GM21717 (cell line): ENCODE measurements at regions not wholly inside any gene's neighbourhood (a gene's known extent, or its start where the extent isn't known, plus 50 kb on each side); places are given as distances from the start of the nearest gene placed in this dataset.

Experiments
- ATAC-seq: cut with Tn5 transposase; IDR thresholded peaks from one replicate; pipeline ENCODE4 v1.9.1; 2021; ENCODE audit warnings: mild to moderate bottlenecking, moderate library complexity; ENCODE audit not compliant: unreplicated experiment

DNA sequence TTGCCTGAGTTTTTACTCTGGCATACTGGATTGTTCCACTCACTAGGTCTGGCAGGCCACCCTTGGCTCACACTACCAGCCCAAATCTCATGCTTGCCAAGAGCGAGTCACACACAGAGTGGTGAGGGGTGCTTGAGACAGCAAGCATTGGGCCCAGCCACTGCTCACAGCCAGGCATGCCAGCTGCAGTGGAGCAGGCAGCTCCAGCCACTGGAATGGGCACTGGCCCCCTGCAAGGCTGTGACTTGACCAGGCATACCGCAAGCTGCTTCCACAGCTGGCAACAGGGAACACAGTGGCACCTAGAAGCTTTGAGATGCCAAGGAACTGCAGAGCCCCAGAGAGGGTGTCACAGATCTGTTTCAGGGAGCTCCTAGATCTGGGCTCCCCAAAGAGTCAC is 488.5 kb downstream of the LRFN5 start:
- no peak for ATAC-seq

DNA sequence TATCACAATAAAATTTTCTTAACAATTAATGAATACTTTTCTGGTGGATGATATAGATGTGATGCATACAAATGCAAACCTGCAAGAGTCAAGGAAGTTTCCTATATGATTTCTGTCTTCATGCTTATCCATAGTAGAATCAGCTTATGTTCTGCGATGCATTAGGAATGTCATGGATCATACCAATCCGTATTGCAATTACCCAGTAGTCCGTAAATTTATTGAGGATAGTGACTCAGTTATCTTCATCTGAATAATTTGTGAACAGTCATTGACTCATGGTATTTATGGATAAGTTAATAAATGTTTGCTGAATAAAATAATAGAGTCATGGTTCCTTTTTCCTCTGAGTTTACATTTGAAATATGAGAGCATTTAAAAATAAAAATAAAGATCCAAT is 483.4 kb downstream of the LRFN5 start:
- ATAC-seq = no peak

- no peak for ATAC-seq
These were observed 473.2 kb downstream of the LRFN5 start for GRCh38 chr14:42079911-42080310.

DNA sequence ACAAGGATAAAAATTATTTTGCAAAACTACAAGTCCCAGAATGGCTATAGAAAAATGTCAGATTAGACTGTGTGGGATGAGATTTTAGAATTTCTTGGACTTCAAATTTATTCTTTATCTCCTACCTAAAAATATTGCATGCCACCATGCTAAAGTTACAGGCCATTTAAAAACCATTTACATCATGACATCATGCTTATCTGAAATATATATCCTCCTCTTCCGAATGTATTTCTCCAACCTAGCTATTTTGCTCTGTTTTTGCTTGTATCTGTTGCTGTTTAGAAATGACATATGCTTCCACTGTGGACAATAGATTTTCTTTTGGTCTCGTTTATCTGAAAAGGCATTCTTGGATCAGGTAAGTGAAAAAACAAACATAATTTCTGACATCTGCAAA is 471.7 kb downstream of the LRFN5 start:
- ATAC-seq = no peak

- ATAC-seq = no peak
These were observed 463.4 kb downstream of the LRFN5 start for GRCh38 chr14:42070031-42070430.

DNA sequence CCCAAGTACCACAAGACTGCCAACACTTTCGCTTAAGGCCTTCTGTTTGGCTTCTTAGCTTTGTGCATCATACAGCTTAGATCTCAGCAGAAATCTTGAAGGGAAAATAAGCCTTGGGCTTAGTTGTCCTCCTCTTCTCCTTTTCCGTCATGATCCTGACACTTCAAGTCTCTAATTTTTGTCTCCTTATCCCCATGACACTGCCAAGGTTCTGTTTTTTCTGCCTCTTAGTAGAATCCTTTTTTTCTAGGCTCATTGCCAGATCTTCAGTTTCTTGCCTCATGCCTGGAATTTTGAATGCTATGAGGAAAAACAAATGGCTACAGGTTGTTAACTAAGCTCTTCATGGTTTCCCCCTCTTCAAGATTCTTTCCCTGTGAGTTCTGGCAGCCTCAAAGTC is 450.4 kb downstream of the LRFN5 start:
- no peak for ATAC-seq

DNA sequence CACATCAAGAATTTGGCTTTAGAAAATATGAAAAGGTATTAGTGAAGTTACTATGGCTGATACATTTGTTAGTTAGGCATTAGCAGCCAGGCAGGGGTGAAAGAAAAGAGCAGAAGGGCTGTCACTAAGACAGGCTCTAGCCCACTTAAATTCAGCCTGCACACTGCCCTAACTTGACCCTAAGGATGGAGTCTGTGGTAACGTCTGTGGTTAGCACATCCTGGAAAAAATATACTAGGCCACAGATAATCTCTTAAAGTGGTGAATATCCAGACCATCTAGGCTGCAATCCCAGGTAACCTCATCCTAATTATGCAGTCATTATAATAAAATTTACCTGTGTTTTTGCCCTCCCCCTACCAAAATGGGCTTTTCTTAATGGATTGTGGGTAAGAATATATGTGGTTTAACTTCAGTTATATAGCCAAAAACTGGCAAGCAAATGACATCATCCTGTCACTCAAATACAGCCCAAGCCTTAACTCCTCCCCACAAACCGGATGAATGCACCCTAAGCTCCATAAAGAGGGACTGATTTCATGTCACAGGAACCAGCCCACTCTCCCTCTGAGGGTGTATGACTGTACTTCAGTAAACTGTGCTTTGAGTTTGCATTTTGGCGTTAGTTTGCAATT is 440.9 kb downstream of the LRFN5 start:
- ATAC-seq = no peak

DNA sequence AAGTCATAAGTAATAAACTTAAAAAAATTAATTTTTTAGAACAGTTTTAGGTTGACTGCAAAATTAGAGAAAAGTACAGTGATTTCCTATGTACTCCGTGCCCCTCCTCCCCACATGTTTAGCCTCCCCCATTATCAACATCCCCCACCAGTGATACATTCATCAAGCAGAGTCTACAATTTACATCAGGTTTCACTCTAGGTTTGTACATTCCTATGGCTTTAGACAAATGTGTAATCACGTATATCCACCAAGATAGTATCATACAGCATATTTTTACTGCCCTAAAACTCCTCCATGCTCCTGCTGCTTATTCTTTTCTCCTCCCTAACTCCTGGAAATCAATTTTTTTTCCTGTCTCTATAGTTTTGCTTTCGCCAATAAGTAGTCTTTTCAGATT is 438.7 kb downstream of the LRFN5 start:
- ATAC-seq = no peak

GRCh38 chr14:42028607-42029006 is 421.9 kb downstream of the LRFN5 start:
- ATAC-seq = no peak

DNA sequence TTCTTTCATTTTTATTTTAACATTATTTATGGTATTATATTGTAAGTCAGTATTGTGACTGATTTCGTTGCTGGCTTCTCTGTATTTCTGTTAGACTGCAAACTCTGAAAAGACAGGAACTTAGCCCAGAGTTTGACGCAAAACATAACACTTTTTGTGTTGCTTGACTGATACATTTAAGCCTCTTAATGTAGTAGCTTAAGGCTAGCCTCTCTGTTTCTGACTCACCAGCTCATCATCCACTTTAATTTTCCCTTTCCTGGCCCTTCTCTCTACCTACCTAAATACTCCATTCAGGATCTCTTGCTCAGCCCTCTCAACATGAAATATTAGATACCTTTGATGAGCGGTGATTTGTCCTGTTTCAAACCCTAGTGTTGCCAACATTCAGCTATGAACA is 420.6 kb downstream of the LRFN5 start:
- ATAC-seq = no peak

DNA sequence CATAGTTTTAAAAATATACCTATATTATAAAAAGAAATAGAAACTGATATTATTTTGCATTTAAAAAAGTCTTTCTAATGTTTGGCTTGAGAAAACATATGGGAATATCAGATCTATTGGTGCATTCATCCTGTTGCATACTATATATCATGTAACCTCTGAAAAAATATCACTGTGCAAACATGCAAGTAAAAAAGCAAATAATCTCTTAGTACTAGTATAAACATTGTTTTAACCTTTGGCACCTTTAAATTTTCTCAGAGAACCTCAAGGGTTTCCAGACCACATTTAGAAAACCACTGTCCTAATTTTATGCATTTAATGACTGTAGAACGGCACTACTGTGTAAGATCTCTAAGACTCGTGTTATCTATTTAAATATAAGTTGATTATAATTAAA is 416.8 kb downstream of the LRFN5 start:
- no peak for ATAC-seq

- no peak for ATAC-seq
These were observed 407.6 kb downstream of the LRFN5 start for GRCh38 chr14:42014301-42014700.

DNA sequence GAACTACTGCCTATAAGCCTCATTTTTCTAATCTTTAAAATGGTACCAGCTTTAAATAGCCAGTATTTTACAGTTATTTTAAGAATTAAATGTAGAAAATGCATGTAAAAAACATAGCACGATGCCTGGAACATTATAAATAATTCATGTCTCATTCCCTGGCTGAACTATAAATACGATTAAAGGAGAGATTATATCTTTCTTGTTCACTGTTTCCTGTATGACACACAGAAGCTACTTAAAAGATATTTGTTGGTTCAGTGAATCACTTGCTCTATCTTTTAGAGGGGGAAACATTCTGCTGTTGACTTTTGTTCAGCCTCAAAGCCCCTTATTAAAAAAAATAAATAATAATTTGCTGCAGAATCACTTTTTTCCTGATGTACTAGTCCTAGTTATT is 406.9 kb downstream of the LRFN5 start:
- ATAC-seq = no peak

GRCh38 chr14:42013153-42013552 is 406.5 kb downstream of the LRFN5 start:
- ATAC-seq = no peak

DNA sequence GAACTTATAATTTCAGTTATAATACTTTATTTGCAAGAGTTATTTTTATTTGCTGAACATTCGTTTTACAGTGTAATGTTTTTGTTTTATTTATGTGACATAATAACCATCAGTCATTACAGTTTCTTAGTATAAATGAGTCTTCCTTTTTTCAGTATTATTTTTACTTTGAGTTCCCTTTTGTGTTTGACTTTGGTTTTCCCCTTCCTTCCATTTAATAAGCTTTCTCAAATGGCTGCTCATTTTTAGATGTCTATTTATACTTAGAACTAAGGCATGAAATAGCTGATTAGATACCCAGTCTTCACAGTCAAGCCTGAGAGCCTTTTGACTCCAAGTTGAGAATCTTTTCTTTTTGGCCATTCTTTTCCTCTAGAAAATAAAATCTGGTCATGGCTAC is 404.5 kb downstream of the LRFN5 start:
- ATAC-seq = no peak

DNA sequence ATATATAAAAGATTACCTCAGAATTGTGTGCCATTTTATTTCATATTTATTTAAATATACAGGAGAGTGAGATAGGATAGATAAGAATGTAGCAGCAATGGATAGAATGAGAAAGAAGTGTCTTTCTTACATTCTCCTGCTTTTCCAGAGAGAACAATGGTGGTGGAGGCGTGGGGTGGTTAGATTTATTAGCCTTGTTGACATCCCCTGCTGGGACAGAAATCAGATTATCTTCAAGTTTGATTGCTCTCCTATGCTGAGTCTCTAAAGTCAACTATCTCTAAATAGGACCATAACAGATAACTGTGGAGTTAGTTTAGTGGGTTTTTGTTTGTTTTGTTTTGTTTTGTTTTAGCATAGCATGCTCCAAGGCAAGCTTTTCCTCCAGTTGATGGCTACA is 397.6 kb downstream of the LRFN5 start:
- ATAC-seq = no peak

- no peak for ATAC-seq
These were observed 395.5 kb downstream of the LRFN5 start for GRCh38 chr14:42002141-42002540.

- no peak for ATAC-seq
These were observed 394.8 kb downstream of the LRFN5 start for GRCh38 chr14:42001431-42001830.

DNA sequence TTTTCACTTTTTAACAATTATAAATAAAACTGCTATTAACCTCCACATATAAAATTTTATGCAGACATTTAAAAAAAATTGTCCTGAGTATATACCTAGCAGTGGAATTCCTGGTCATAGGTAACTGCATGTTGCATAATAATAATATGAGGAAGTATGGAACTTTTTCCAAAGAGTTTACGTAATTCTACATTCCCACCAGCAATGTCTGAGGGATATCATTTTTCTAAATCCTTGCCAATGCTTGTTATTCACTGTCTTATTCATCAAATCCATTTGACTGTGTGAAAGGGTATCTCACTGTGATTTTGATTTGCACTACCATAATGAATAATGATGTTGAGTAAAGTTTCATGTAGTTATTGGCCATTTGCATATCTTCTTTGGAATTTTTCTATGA is 393.8 kb downstream of the LRFN5 start:
- no peak for ATAC-seq

- no peak for ATAC-seq
These were observed 387.0 kb downstream of the LRFN5 start for GRCh38 chr14:41993687-41994086.

- peak; percentile 63 for ATAC-seq
These were observed 380.0 kb downstream of the LRFN5 start for GRCh38 chr14:41986700-41987099.

DNA sequence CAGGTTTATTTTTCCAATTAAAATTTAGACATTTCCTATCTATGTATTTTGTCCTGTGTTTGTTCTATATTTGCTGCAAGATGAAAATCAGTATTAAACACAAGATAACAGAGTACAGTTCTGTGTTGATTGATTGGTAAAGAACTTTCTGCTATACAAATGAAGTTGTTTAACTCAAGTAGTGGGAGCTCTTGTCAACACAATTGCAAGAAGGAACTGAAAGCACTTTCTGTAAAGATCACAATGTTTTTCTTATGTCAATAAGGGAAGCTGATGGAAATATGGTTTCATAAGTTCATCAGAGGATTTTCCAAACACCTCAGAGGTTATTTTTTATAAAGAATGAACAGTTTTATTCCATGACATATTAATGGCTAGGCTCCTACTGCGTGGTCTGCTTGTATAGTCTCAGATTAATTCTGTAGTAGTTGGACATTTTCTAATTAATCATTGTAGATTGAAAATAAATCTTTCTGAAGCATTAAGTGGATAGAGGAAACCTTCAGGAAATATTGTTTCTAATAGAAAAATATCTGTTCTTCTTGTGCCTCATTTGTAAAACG is 379.5 kb downstream of the LRFN5 start:
- peak; percentile 58 for ATAC-seq

DNA sequence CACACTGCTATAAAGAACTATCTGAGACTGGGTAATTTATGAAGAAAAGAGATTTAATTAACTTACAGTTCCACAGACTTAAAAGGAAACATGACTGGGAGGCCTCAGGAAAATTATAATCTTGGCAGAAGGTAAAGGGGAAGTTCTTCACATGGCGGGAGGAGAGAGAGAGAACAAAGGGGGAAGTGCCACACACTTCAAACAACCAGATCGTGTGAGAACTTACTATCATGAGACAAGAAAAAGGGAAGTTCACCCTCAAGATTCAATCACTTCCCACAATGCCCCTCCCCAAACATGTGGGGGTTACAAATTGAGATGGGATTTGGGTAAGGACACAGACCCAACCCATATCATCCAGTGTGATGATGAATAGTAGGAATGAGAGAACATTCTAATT is 366.5 kb downstream of the LRFN5 start:
- ATAC-seq = no peak
